ENCODE measurements at regions not wholly inside any gene's neighbourhood (a gene's known extent, or its start where the extent isn't known, plus 50 kb on each side); places are given as distances from the start of the nearest gene placed in this dataset.

- TF ChIP-seq POLR2A (IDR thresholded peaks at IDR 0.05) (no peak), POLR2AphosphoS5 (IDR thresholded peaks at IDR 0.05) (no peak)
These were observed 55.0 kb downstream of the OXSM start for GRCh38 chr3:25844891-25845290.

Data from spleen (tissue), 3 donors.